Activated T-helper 1 cell treated with anti-CD3 and anti-CD28 coated beads, Interleukin-12 subunit alpha, Interleukin-12 subunit beta, Interleukin-2, Interleukin-4 antibody, amounts not matched to agents 30 ng/mL and 10 ng/mL and 1 ng/mL, durations not matched to agents 14 hours and 24 hours and 36 hours (primary cell): ENCODE measurements at regions not wholly inside any gene's neighbourhood (a gene's known extent, or its start where the extent isn't known, plus 50 kb on each side); places are given as distances from the start of the nearest gene placed in this dataset.
"Not testable (repeated sequence)": the region's sequence is repeated elsewhere in the genome, so short reads cannot be mapped to it uniquely, and the experiment has no call there.

Experiments
- DNase-seq: peaks from one replicate; pipeline ENCODE4 v3.0.0; 2021; ENCODE audit warnings: low spot score
- H3K27ac Mint-ChIP-seq: one replicate; pipeline ENCODE4 v1.8.0; 2021; ENCODE audit warnings: mild to moderate bottlenecking, mixed read lengths
- H3K27me3 Mint-ChIP-seq: one replicate; pipeline ENCODE4 v1.8.0; 2022; ENCODE audit warnings: mild to moderate bottlenecking, moderate library complexity, mixed read lengths; ENCODE audit not compliant: insufficient read depth
- H3K36me3 Mint-ChIP-seq: one replicate; pipeline ENCODE4 v1.8.0; 2021; ENCODE audit warnings: low read depth, mixed read lengths
- H3K4me1 Mint-ChIP-seq: one replicate; pipeline ENCODE4 v1.8.0; 2021; ENCODE audit warnings: low read depth, mixed read lengths
- H3K4me3 Mint-ChIP-seq: one replicate; pipeline ENCODE4 v1.8.0; 2021; ENCODE audit warnings: mild to moderate bottlenecking, moderate library complexity, mixed read lengths
- H3K9me3 Mint-ChIP-seq: one replicate; pipeline ENCODE4 v1.8.0; 2021; ENCODE audit warnings: mixed read lengths
- intact Hi-C: fragments of 100-400 bp; cut with micrococcal nuclease; formaldehyde crosslinking; loops from one replicate; pipeline ENCODE4 v1.15.1; 2024

DNA sequence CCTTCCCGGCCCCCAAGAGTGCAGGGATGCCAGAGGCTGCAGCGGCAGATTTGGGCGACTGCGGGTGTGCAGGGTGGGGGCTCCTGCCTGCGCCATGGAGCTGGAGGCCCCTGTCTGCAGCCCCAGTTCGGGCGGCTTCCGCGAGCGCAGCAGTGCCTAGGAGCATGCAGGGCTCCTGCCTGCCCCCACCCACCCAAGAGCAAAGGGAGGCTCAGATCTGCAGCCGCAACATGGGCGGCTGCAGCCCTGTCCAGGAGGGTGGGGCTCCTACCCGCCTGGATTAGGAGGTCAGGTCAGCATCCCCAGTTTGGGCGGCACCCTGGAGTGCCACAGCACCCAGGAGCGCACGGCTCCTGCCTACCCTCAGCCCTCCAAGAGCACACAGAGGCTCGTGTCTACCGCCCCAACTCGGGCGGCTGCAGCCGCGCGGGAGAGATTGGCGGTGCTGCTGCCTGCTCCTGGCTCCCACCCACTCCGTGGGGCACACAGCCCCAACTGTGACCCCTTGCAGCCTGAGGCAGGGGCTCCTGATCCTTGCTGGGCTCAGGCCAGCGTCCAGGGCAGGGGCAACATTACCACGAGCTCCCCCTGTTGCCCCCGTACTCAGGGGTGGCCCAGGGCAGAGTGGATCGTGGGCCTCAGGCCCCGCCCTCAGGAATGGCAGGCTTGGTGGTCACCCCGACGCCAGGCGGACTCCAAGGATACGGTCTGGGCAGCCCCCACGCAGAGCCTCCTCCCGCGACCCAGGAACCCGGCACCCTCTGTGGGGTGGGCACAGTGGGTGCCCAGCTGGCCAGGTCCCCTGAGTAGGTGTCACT lies 55.5 kb upstream of the UNC93A start:
- Mint-ChIP-seq H3K4me1 (no peaks in the 10 kb centered on the region), H3K36me3 (no peaks in the 10 kb centered on the region), H3K9me3 (no peaks in the 10 kb centered on the region), H3K27ac (no peak overlapping the region), H3K27me3 (peaks cover 10% of the 10 kb centered on the region), H3K4me3 (no peak overlapping the region)
- no peak for DNase-seq
- intact Hi-C loops = no loop called here

GRCh38 chr6:167236239-167236571 lies 54.9 kb upstream of the UNC93A start:
- intact Hi-C loops = no loop called here
- no peak overlapping the region for H3K4me3 Mint-ChIP-seq
- no peak for DNase-seq
- no peaks in the 10 kb centered on the region for H3K9me3 Mint-ChIP-seq
- no peaks in the 10 kb centered on the region for H3K36me3 Mint-ChIP-seq
- H3K27ac Mint-ChIP-seq = no peak overlapping the region
- H3K4me1 Mint-ChIP-seq = no peaks in the 10 kb centered on the region
- H3K27me3 Mint-ChIP-seq = peaks cover 10% of the 10 kb centered on the region

- Mint-ChIP-seq H3K27ac (no peak overlapping the region), H3K4me3 (no peak overlapping the region), H3K9me3 (no peaks in the 10 kb centered on the region), H3K4me1 (no peaks in the 10 kb centered on the region), H3K27me3 (peaks cover 10% of the 10 kb centered on the region), H3K36me3 (no peaks in the 10 kb centered on the region)
- DNase-seq = no peak
- intact Hi-C loops = no loop called here
Measured at GRCh38 chr6:167237438-167238145, 53.5 kb upstream of the UNC93A start.

- no peak for DNase-seq
- Mint-ChIP-seq H3K4me1 (no peaks in the 10 kb centered on the region), H3K9me3 (no peaks in the 10 kb centered on the region), H3K27ac (no peak overlapping the region), H3K4me3 (no peak overlapping the region), H3K36me3 (no peaks in the 10 kb centered on the region), H3K27me3 (peaks cover 7% of the 10 kb centered on the region)
- intact Hi-C loops = no loop called here
Measured at GRCh38 chr6:167238146-167238693, 52.9 kb upstream of the UNC93A start.

- Mint-ChIP-seq H3K27ac (no peak overlapping the region), H3K4me1 (no peaks in the 10 kb centered on the region), H3K36me3 (no peaks in the 10 kb centered on the region), H3K27me3 (peaks cover 5% of the 10 kb centered on the region), H3K4me3 (no peak overlapping the region), H3K9me3 (no peaks in the 10 kb centered on the region)
- DNase-seq = no peak
- intact Hi-C loops = no loop called here
Measured at GRCh38 chr6:167238694-167239467, 52.2 kb upstream of the UNC93A start.

GRCh38 chr6:167239470-167239869 lies 51.6 kb upstream of the UNC93A start:
- H3K4me1 Mint-ChIP-seq, intact Hi-C loops, DNase-seq, H3K36me3 Mint-ChIP-seq, H3K27ac Mint-ChIP-seq, H3K4me3 Mint-ChIP-seq, H3K27me3 Mint-ChIP-seq, H3K9me3 Mint-ChIP-seq: not testable (repeated sequence)

DNA sequence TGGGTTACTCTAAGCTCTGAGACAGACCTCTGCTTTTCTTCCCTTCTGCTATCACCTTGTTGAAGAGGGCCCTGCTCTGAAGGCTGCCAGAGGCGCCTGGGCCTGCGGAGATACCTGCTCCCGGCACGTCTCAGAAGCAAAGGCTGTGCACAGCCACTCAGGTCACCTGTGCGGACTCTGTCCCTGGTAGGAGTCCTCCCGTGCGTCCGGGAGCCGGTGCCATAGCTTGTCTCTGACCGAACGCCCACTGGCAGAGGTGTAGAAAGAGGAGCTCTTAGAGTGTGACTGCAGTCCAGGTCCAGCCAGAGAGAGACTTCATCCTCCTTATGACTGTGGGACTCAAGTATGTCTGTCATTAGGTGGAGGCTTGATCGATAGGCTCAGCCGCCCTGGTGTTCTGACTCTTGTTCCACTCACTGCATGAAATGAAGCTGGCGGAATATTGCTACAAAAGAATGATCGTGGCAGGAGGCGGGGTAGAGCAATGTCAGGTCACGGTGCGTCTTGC lies 51.0 kb upstream of the UNC93A start:
- Mint-ChIP-seq H3K4me1 (no peaks in the 10 kb centered on the region), H3K36me3 (no peaks in the 10 kb centered on the region), H3K27me3 (peaks cover 7% of the 10 kb centered on the region), H3K9me3 (no peaks in the 10 kb centered on the region), H3K4me3 (no peak overlapping the region), H3K27ac (no peak overlapping the region)
- no peak for DNase-seq
- intact Hi-C loops = no loop called here
